IMR-90 (cell line): ENCODE measurements at regions not wholly inside any gene's neighbourhood (a gene's known extent, or its start where the extent isn't known, plus 50 kb on each side); places are given as distances from the start of the nearest gene placed in this dataset.

Source experiments
- ATAC-seq: fragments of 200-7000 bp; cut with Tn5 transposase; 2 replicates; pipeline ENCODE4 v1.9.1; 2020; ENCODE audit warnings: low read depth, mild to moderate bottlenecking, moderate library complexity
- BruUV-seq: library from RNA; stranded (reverse); fragments of 400-500 nt; replicated peaks from 2 replicates; lab custom pipeline; 2021; lab: Mats Ljungman, UMichigan
- CTCF ChIA-PET: fragments of 300-600 bp; formaldehyde crosslinking; extraction: SDS; loops from one replicate; lab custom pipeline; 2021; ENCODE audit warnings: antibody characterized with exemption; lab: Yijun Ruan, JAX
- POLR2A ChIA-PET: fragments of 300-600 bp; sonication (Branson Sonifier 250); formaldehyde crosslinking; loops from one replicate; lab custom pipeline; 2022; ENCODE audit warnings: antibody characterized with exemption; ENCODE audit not compliant: unreplicated experiment; lab: Charles Lee
- DNase-seq: peaks from one replicate; pipeline ENCODE4 v3.0.0; 2013
- H2AFZ ChIP-seq: replicated peaks from 2 replicates; pipeline ENCODE3; 2013; ENCODE audit warnings: low read length, mild to moderate bottlenecking; ENCODE audit not compliant: poor library complexity
- H2AK5ac ChIP-seq: 2 replicates; pipeline ENCODE4 v1.6.1; 2013; ENCODE audit warnings: low read depth, low read length, inconsistent platforms
- H2AK9ac ChIP-seq: replicated peaks from 2 replicates; pipeline ENCODE3; 2013; ENCODE audit warnings: mild to moderate bottlenecking, low read depth, low read length, moderate library complexity; ENCODE audit not compliant: poor library complexity
- H2BK120ac ChIP-seq: 2 replicates; pipeline ENCODE4 v1.6.1; 2013; ENCODE audit warnings: low read depth, low read length, inconsistent platforms
- H2BK15ac ChIP-seq: 3 replicates; pipeline ENCODE4 v1.6.1; 2013; ENCODE audit warnings: low read depth, low read length, inconsistent platforms
- H2BK20ac ChIP-seq: 2 replicates; pipeline ENCODE4 v1.6.1; 2013; ENCODE audit warnings: low read depth, mild to moderate bottlenecking, inconsistent platforms, low read length, moderate library complexity
- H2BK5ac ChIP-seq: 2 replicates; pipeline ENCODE4 v1.6.1; 2013; ENCODE audit warnings: mild to moderate bottlenecking, low read depth, low read length, inconsistent platforms; ENCODE audit not compliant: poor library complexity, severe bottlenecking
- H3K14ac ChIP-seq: replicated peaks from 2 replicates; pipeline ENCODE4 v1.6.1; 2013; ENCODE audit warnings: low read depth, low read length, inconsistent platforms
- H3K18ac ChIP-seq: 2 replicates; pipeline ENCODE4 v1.6.1; 2013; ENCODE audit warnings: low read depth, low read length, control low read depth
- H3K23ac ChIP-seq: 2 replicates; pipeline ENCODE4 v1.6.1; 2013; ENCODE audit warnings: low read depth, low read length, inconsistent platforms
- H3K27ac ChIP-seq: 2 replicates; pipeline ENCODE4 v1.5.1; 2013; ENCODE audit warnings: mild to moderate bottlenecking, control low read depth, low read length; ENCODE audit not compliant: insufficient read depth
- H3K27me3 ChIP-seq: 2 replicates; pipeline ENCODE4 v1.6.1; 2013; ENCODE audit warnings: low read length; ENCODE audit not compliant: control insufficient read depth, insufficient read depth
- H3K36me3 ChIP-seq: 2 replicates; pipeline ENCODE4 v1.6.1; 2013; ENCODE audit warnings: low read length, mixed read lengths; ENCODE audit not compliant: control insufficient read depth, insufficient read depth
- H3K4ac ChIP-seq: 2 replicates; pipeline ENCODE4 v1.6.1; 2013; ENCODE audit warnings: low read depth, low read length, inconsistent platforms
- H3K4me1 ChIP-seq: 2 replicates; pipeline ENCODE4 v1.6.1; 2013; ENCODE audit warnings: low read length, mixed read lengths; ENCODE audit not compliant: control insufficient read depth, insufficient read depth
- H3K4me2 ChIP-seq: 2 replicates; pipeline ENCODE4 v1.6.1; 2013; ENCODE audit warnings: low read depth, mild to moderate bottlenecking, control low read depth, low read length, moderate library complexity
- H3K4me3 ChIP-seq: 2 replicates; pipeline ENCODE4 v1.5.1; 2013; ENCODE audit warnings: low read depth, mild to moderate bottlenecking, control low read depth, low read length, moderate library complexity; ENCODE audit not compliant: insufficient read depth
- H3K56ac ChIP-seq: 2 replicates; pipeline ENCODE4 v1.6.1; 2013; ENCODE audit warnings: low read length, inconsistent platforms; ENCODE audit not compliant: insufficient read depth; ENCODE audit errors: extremely low read depth
- H3K79me1 ChIP-seq, 2 experiments: 2 replicates each; pipeline ENCODE4 v1.6.1; 2013; ENCODE audit warnings: low read length in 2 of 2, inconsistent platforms in 1 of 2, low read depth in 1 of 2
- H3K9ac ChIP-seq: 2 replicates; pipeline ENCODE4 v1.6.1; 2013; ENCODE audit warnings: low read depth, low read length, control low read depth
- H3K9me1 ChIP-seq: 2 replicates; pipeline ENCODE4 v1.6.1; 2013; ENCODE audit warnings: low read length, inconsistent platforms; ENCODE audit not compliant: insufficient read depth
- H3K9me3 ChIP-seq: 2 replicates; pipeline ENCODE4 v1.6.1; 2013; ENCODE audit warnings: low read length; ENCODE audit not compliant: control insufficient read depth, insufficient read depth
- H4K20me1 ChIP-seq: 2 replicates; pipeline ENCODE4 v1.6.1; 2013; ENCODE audit warnings: low read length, inconsistent platforms; ENCODE audit not compliant: insufficient read depth
- H4K5ac ChIP-seq: 2 replicates; pipeline ENCODE4 v1.6.1; 2013; ENCODE audit warnings: mild to moderate bottlenecking, low read depth, low read length, control low read depth
- H4K8ac ChIP-seq, 2 experiments: 2 replicates each; pipeline ENCODE4 v1.6.1; 2013; ENCODE audit warnings: low read depth in 2 of 2, low read length in 2 of 2, control low read depth in 1 of 2, inconsistent platforms in 1 of 2
- H4K91ac ChIP-seq: 2 replicates; pipeline ENCODE4 v1.6.1; 2013; ENCODE audit warnings: low read depth, low read length, inconsistent platforms; ENCODE audit not compliant: insufficient read depth
- CEBPB ChIP-seq: IDR thresholded peaks from 2 replicates; pipeline ENCODE4 v1.6.1; 2012; ENCODE audit warnings: low read depth, low read length, improper control_type of control experiment
- dilution Hi-C: fragments of 300-500 bp; cut with HindIII; formaldehyde crosslinking; loops from one replicate; pipeline ENCODE4 v1.14.3; 2018; ENCODE audit warnings: low sequenced_read_pairs; ENCODE audit not compliant: unreplicated experiment
- in situ Hi-C: fragments of 300-500 bp; cut with MboI; formaldehyde crosslinking; loops from 3 replicates; pipeline ENCODE4 v1.14.3; 2019; ENCODE audit warnings: low sequenced_read_pairs, inconsistent platforms, mixed read lengths
- intact Hi-C: fragments of 100-400 bp; cut with micrococcal nuclease; formaldehyde crosslinking; loops from 2 replicates; pipeline ENCODE4 v1.10.0; 2022
- TF ChIP-seq, protein P1 (sequence below): fragments of 150-350 bp; IDR thresholded peaks from 2 replicates; pipeline ENCODE4 v1.6.1; 2017; ENCODE audit warnings: mild to moderate bottlenecking, antibody characterized with exemption, low read length, low read depth

GRCh38 chr5:39759701-39760100 is 334.9 kb upstream of the DAB2 start:
- no TSS peak for BruUV-seq
- Histone ChIP-seq H3K4me1 (peaks cover 5% of the 10 kb centered on the region; the same call in 1 of the 2 replicates), H3K36me3 (no peaks in the 10 kb centered on the region), H3K4me2 (no peak overlapping the region), H2BK5ac (peak overlapping the region; percentile 95), H3K18ac (no peak overlapping the region), H3K27ac (peak overlapping the region; percentile 14; the same call in 1 of the 2 replicates), H3K56ac (no peak overlapping the region), H3K4ac (peak overlapping the region; percentile 64), H3K4me3 (no peak overlapping the region), H2AFZ (no peak overlapping the region), H4K8ac (peak overlapping the region in 1 of 2 experiments; percentile 20; a peak in 1 of 4 replicates), H3K14ac (no peak overlapping the region), H2BK20ac (0 out of 2 replicates have a peak overlapping the region, but pooled peaks have one; percentile 52), H3K9me1 (peaks cover 8% of the 10 kb centered on the region), H3K79me1 (no peaks in the 10 kb centered on the region), H3K9ac (no peak overlapping the region), H2AK5ac (no peak overlapping the region), H3K23ac (no peak overlapping the region), H2BK120ac (peak overlapping the region; percentile 76), H4K5ac (no peak overlapping the region), H2BK15ac (no peak overlapping the region), H4K91ac (peak overlapping the region; percentile 11; the same call in 1 of the 2 replicates), H4K20me1 (no peaks in the 10 kb centered on the region), H3K27me3 (no peaks in the 10 kb centered on the region), H2AK9ac (no peak overlapping the region), H3K9me3 (no peaks in the 10 kb centered on the region)
- dilution Hi-C loops (no loop called here), in situ Hi-C loops (loop anchor here (25.0 kb wide), 1 partner anchor 372 kb away; no protein-coding TSS in a partner anchor), intact Hi-C loops (loop anchor here (2.0 kb wide), 1 partner anchor 15 kb away; no protein-coding TSS in a partner anchor)
- TF ChIP-seq CEBPB = peak; percentile 44; the same call in 1 of the 2 replicates
- TF ChIP-seq, protein P1, sequence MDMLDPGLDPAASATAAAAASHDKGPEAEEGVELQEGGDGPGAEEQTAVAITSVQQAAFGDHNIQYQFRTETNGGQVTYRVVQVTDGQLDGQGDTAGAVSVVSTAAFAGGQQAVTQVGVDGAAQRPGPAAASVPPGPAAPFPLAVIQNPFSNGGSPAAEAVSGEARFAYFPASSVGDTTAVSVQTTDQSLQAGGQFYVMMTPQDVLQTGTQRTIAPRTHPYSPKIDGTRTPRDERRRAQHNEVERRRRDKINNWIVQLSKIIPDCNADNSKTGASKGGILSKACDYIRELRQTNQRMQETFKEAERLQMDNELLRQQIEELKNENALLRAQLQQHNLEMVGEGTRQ = no peak
- POLR2A ChIA-PET = no interaction called here
- no peak for ATAC-seq
- CTCF ChIA-PET = no interaction called here
- DNase-seq = no peak
